Transverse colon (tissue), 4 donors: ENCODE measurements at regions not wholly inside any gene's neighbourhood (a gene's known extent, or its start where the extent isn't known, plus 50 kb on each side); places are given as distances from the start of the nearest gene placed in this dataset.

Experiments used
- POLR2AphosphoS5 ChIP-seq, 3 donors: sonication (generic); formaldehyde crosslinking; IDR thresholded peaks; one replicate each; pipeline ENCODE4 v1.6.1; 2016; ENCODE audit warnings: antibody characterized with exemption in 3 of 3
- TF ChIP-seq, protein P1 (sequence below), 5 experiments: fragments of 200-600 bp in 3 of 5; fragments of 450-650 bp in 2 of 5; sonication (generic) in 3 of 5; IDR thresholded peaks; 1 replicate in 2 of 5; 2 replicates in 3 of 5; pipeline ENCODE4 v1.5.1; 2016 to 2017; ENCODE audit warnings: antibody characterized with exemption in 5 of 5, inconsistent platforms in 3 of 5, mild to moderate bottlenecking in 2 of 5, moderate library complexity in 1 of 5

DNA sequence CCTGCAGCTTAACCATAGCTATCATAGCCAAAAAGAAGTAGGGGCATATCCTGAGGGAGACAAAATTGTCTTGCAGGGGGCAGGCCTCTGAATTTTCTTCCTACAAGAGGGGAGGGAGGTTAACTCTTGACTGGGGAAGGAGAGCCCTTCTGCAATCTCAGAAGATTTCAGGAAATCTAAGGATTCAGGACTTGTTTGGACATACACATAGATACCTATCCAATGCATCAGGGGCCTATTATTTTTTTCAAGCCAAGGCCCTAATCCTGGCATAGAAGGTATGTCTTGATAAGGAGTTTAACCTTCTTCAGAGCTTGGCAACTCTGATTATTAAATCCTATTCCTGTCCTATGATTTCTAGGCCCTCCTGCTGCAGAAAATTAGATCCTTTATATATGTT lies 375.1 kb upstream of the ACTBL2 start:
- TF ChIP-seq, protein P1, sequence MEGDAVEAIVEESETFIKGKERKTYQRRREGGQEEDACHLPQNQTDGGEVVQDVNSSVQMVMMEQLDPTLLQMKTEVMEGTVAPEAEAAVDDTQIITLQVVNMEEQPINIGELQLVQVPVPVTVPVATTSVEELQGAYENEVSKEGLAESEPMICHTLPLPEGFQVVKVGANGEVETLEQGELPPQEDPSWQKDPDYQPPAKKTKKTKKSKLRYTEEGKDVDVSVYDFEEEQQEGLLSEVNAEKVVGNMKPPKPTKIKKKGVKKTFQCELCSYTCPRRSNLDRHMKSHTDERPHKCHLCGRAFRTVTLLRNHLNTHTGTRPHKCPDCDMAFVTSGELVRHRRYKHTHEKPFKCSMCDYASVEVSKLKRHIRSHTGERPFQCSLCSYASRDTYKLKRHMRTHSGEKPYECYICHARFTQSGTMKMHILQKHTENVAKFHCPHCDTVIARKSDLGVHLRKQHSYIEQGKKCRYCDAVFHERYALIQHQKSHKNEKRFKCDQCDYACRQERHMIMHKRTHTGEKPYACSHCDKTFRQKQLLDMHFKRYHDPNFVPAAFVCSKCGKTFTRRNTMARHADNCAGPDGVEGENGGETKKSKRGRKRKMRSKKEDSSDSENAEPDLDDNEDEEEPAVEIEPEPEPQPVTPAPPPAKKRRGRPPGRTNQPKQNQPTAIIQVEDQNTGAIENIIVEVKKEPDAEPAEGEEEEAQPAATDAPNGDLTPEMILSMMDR (IDR thresholded peaks at IDR 0.05) = no peak
- TF ChIP-seq POLR2AphosphoS5 (IDR thresholded peaks at IDR 0.05) = no peak
